OCI-LY3 (cell line): ENCODE measurements at regions not wholly inside any gene's neighbourhood (a gene's known extent, or its start where the extent isn't known, plus 50 kb on each side); places are given as distances from the start of the nearest gene placed in this dataset.

ENCODE experiments used
- H2AFZ ChIP-seq: fragments of 200-600, 300-600 bp; shearing (Covaris generic); 2 replicates; pipeline ENCODE4 v1.6.0; 2014; ENCODE audit warnings: antibody characterized with exemption, low read depth, low read length
- H3K27ac ChIP-seq: fragments of 200-600, 300-600 bp; sonication (generic); 2 replicates; pipeline ENCODE4 v1.5.1; 2014; ENCODE audit warnings: mild to moderate bottlenecking, low read length, moderate library complexity, mixed read lengths
- H3K27me3 ChIP-seq: fragments of 200-600, 300-600 bp; sonication (generic); 2 replicates; pipeline ENCODE4 v1.6.1; 2014; ENCODE audit warnings: low read depth, low read length, mixed read lengths
- H3K36me3 ChIP-seq: fragments of 200-600, 300-600 bp; sonication (generic); replicated peaks from 2 replicates; pipeline ENCODE3; 2014; ENCODE audit warnings: low read depth, low read length, mixed read lengths
- H3K4me1 ChIP-seq: fragments of 300-600, 200-600 bp; sonication (generic); 2 replicates; pipeline ENCODE4 v1.6.1; 2014; ENCODE audit warnings: low read length, mixed read lengths
- H3K4me2 ChIP-seq: fragments of 200-600, 300-600 bp; sonication (generic); 2 replicates; pipeline ENCODE4 v1.6.1; 2014; ENCODE audit warnings: low read length, mixed read lengths
- H3K4me3 ChIP-seq: fragments of 300-600, 200-600 bp; sonication (generic); 2 replicates; pipeline ENCODE4 v1.5.1; 2014; ENCODE audit warnings: antibody characterized with exemption, mild to moderate bottlenecking, low read length, moderate library complexity
- H3K79me2 ChIP-seq: fragments of 300-600, 200-600 bp; shearing (Covaris generic); 2 replicates; pipeline ENCODE4 v1.6.1; 2014; ENCODE audit warnings: mild to moderate bottlenecking, low read length, mixed read lengths
- H3K9ac ChIP-seq: fragments of 300-600, 200-600 bp; shearing (Covaris generic); 2 replicates; pipeline ENCODE4 v1.6.0; 2014; ENCODE audit warnings: mild to moderate bottlenecking, low read length, moderate library complexity
- H3K9me3 ChIP-seq: fragments of 200-600, 300-600 bp; shearing (Covaris generic); 2 replicates; pipeline ENCODE4 v1.6.1; 2014; ENCODE audit warnings: low read length, mixed read lengths; ENCODE audit not compliant: insufficient read depth
- H4K20me1 ChIP-seq: fragments of 200-600, 300-600 bp; sonication (generic); 2 replicates; pipeline ENCODE4 v1.6.1; 2016; ENCODE audit warnings: low read length, mixed read lengths; ENCODE audit not compliant: insufficient read depth
- CTCF ChIP-seq: fragments of 200-600, 300-600 bp; sonication (generic); IDR thresholded peaks from 2 replicates; pipeline ENCODE4 v1.5.1; 2014; ENCODE audit warnings: antibody characterized with exemption, low read length, low read depth
- EZH2phosphoT487 ChIP-seq: fragments of 200-600 bp; shearing (Covaris generic); IDR thresholded peaks from 2 replicates; pipeline ENCODE4 v1.6.1; 2018; ENCODE audit warnings: antibody characterized with exemption, mixed run types, low read depth

DNA sequence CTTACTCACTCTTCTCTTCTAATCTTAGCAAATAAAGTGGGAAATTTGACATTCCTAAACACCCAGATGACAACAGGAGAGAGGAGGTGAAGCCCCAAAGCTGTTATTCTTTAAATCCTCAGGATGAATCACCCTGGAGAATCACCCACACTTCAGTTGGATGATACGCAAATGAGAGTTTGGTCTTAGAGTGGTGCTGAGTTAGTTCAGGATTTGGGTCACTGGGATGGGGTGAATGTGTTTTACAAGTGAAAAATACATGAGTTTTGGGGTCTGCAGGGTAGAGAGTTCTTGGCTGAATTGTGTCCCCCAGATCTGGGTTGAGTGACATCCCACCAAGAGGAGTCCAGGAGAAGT lies 117.2 kb downstream of the GGTLC2 start:
- H3K27ac ChIP-seq = no peak overlapping the region
- TF ChIP-seq EZH2phosphoT487 = no peak
- TF ChIP-seq CTCF = no peak
- H3K79me2 ChIP-seq = no peaks in the 10 kb centered on the region
- no peaks in the 10 kb centered on the region for H3K27me3 ChIP-seq
- H3K4me3 ChIP-seq = no peak overlapping the region
- no peak overlapping the region for H3K4me2 ChIP-seq
- H4K20me1 ChIP-seq = no peaks in the 10 kb centered on the region
- H3K9me3 ChIP-seq = no peaks in the 10 kb centered on the region
- H3K4me1 ChIP-seq = no peaks in the 10 kb centered on the region
- H3K36me3 ChIP-seq = no peaks in the 10 kb centered on the region
- H2AFZ ChIP-seq = no peak overlapping the region
- H3K9ac ChIP-seq = no peak overlapping the region

DNA sequence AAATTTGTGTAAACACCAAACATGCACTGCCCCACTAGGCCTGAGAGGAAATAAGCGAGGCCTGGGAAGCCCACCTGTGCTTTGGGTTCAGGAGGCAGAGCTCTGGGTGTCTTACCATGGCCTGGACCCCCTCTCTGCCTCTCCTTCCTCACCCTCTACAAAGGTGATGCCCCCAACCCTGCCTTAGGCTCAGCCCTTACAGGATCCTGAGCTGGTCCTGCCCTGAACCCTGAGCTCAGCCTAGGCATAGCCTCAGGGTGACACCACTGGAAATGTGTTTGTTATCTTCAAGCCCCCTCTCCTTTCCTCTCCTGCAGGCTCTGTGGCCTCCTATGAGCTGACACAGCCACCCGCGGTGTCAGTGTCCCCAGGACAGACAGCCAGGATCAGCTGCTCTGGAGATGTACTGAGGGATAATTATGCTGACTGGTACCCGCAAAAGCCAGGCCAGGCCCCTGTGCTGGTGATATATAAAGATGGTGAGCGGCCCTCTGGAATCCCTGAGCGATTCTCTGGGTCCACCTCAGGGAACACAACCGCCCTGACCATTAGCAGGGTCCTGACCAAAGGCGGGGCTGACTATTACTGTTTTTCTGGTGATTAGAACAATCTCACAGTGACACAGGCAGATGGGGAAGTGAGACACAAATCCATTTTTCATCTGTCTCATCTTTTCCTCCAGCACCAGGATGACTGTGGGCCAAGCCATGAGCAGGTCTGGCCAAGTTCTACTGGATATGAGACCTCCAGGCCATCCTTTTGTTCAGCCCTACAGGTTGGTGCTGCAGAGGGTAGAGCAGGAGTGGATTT lies 117.8 kb downstream of the GGTLC2 start:
- H3K9ac ChIP-seq = no peak overlapping the region
- H3K4me3 ChIP-seq = no peak overlapping the region
- no peaks in the 10 kb centered on the region for H3K79me2 ChIP-seq
- no peak overlapping the region for H2AFZ ChIP-seq
- no peak overlapping the region for H3K27ac ChIP-seq
- no peaks in the 10 kb centered on the region for H3K4me1 ChIP-seq
- H3K36me3 ChIP-seq = no peaks in the 10 kb centered on the region
- no peak overlapping the region for H3K4me2 ChIP-seq
- H4K20me1 ChIP-seq = no peaks in the 10 kb centered on the region
- no peaks in the 10 kb centered on the region for H3K9me3 ChIP-seq
- no peaks in the 10 kb centered on the region for H3K27me3 ChIP-seq
- TF ChIP-seq CTCF = no peak

- H3K27me3 ChIP-seq = no peaks in the 10 kb centered on the region
- H3K4me1 ChIP-seq = no peaks in the 10 kb centered on the region
- H3K9me3 ChIP-seq = no peaks in the 10 kb centered on the region
- H4K20me1 ChIP-seq = no peaks in the 10 kb centered on the region
- no peaks in the 10 kb centered on the region for H3K36me3 ChIP-seq
- no peaks in the 10 kb centered on the region for H3K79me2 ChIP-seq
- H3K4me3 ChIP-seq = no peak overlapping the region
- H3K27ac ChIP-seq = no peak overlapping the region
- no peak overlapping the region for H3K4me2 ChIP-seq
- no peak overlapping the region for H2AFZ ChIP-seq
- H3K9ac ChIP-seq = no peak overlapping the region
- no peak for TF ChIP-seq EZH2phosphoT487
- no peak for TF ChIP-seq CTCF
Measured at GRCh38 chr22:22763512-22763911, 119.1 kb downstream of the GGTLC2 start.

GRCh38 chr22:22764085-22764484 lies 119.7 kb downstream of the GGTLC2 start:
- Histone ChIP-seq H3K4me2 (no peak overlapping the region), H3K79me2 (no peaks in the 10 kb centered on the region), H3K9ac (no peak overlapping the region), H3K27me3 (no peaks in the 10 kb centered on the region), H2AFZ (no peak overlapping the region), H3K9me3 (no peaks in the 10 kb centered on the region), H3K36me3 (no peaks in the 10 kb centered on the region), H4K20me1 (no peaks in the 10 kb centered on the region), H3K27ac (no peak overlapping the region), H3K4me1 (no peaks in the 10 kb centered on the region), H3K4me3 (no peak overlapping the region)
- no peak for TF ChIP-seq EZH2phosphoT487
- no peak for TF ChIP-seq CTCF
